Smooth muscle cell of the brain vasculature (primary cell): ENCODE measurements at regions not wholly inside any gene's neighbourhood (a gene's known extent, or its start where the extent isn't known, plus 50 kb on each side); places are given as distances from the start of the nearest gene placed in this dataset.

Experiments
- DNase-seq: peaks from one replicate; pipeline ENCODE4 v3.0.0-alpha.2; 2012; ENCODE audit warnings: low read depth, low spot score

DNA sequence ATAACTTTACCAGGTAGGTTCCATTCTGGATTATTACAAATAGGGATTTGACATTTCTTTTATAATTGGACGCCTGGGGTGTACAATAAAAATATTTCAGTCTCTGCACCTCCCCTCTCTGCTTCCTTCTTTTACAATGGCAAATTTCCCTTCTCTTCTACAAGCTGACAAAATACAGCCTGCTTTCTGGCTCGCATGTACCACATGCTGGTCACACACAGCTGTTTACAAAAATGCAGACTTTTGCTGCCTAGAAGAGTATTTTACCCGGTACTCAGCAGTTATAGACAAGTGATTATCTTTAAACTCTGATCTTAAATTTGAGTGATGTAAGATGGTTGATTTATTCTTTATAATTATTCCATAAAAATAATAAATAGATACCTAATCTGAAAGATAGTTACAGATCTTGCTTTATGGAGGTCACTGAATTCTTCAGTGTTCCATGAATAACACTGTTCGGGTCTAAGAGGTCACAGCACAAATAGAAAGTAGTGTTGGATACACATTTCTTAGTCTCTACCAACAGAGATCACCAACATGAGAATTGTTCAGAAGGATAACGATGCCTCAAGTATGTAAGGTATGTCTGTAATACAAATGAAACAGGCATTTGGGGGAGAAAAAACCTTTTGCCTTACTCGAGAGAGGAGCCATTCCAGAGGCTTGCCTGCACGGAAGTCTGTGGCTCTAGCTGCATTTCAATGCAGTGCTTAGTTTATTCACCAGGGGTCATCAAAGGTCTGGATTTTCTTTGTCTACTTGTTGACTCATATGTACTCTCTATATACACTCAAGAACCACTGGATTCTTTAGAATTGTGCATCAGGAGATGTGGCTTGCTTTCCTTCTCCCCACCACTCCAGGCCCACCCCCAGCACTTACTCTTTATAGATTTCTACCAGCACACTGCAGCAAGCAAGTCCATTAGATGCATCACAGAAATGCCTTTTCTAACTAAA lies 206.6 kb upstream of the RFX3 start:
- DNase-seq = peak; percentile 72

DNA sequence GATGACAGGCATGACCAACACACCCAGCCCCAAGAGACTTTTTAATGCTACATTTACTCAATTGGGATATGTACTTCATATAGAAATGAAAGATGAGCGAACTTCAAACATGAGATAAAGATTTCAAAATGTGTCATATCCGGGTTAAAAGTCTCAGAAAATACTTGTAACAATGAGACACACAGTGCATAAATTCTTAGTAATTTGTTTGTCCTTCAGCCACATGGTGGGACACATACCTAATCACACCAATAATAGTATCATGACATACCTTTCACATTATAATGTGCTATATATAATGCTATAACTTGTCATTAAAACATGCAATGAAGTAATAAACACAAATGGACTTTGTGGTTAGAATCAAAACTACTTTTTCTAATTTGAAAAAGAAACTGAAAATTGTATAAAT lies 204.7 kb upstream of the RFX3 start:
- DNase-seq = no peak

DNA sequence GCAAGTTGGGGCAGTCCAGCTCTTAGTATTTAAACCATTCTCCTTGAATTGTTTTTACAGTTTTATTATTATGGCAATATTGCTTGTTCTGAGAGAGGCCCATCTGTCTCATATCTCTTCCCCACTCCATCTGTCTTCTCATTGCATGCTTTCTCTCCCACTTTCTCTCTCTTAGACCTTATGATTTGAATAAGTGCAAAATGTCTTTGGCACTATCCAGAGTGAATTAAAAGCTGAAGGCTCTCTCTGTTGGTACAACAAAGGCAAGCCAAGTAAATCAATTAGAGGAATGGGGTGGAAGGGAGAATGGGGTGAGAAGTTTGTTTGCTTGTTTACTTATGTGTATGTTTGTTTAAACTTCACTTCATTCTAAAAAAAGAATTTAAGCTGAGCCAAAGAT lies 195.3 kb upstream of the RFX3 start:
- no peak for DNase-seq

DNA sequence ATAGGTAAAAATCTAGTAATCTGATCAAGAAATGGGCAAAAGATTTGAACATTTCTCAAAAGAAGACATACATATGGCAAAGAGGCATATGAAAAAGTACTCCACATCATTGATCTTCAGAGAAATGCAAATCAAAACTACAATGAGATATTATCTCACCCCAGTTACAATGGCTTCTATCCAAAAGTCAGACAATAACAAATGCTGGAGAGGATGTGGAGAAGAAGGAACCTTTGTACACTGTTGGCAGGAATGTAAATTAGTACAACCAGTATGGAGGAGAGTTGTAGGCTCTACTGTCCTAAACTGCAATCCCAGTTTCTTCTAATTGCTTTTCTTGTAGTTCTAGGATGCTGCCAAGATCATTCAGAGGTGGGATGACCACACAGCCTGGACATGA lies 193.5 kb upstream of the RFX3 start:
- no peak for DNase-seq

DNA sequence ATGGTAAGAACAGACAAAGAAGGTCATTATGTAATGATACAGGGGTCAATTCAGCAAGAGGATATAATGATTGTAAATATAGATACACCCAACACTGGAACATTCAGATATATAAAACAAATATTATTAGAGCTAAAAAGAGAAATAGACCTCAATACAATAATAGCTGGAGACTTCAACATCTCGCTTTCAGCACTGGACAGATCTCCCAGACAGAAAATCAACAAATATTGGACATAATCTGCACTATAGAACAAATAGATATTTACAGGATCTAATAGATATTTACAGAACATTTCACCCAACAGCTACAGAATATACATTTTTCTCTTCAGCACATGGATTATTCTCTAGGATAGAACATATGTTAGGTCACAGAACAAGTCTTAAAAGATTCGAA lies 190.6 kb upstream of the RFX3 start:
- no peak for DNase-seq

DNA sequence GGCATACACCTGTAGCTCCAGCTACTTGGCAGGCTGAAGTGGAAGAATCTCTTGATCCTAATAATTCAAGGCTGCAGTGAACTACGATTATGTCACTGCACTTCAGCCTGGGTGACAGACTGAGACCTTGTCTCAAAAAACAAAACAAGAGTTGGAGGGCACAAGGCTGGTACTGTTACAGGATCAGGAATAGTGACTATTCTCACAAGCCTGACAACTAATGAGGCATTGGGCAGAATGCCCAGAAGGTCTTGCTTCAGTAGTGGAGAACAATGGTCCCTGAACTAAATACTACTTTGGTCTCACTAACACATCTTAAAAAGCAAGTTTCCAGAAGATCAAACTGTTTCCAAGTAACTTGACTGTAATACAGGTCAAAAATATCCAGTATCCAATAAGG lies 182.9 kb upstream of the RFX3 start:
- no peak for DNase-seq

DNA sequence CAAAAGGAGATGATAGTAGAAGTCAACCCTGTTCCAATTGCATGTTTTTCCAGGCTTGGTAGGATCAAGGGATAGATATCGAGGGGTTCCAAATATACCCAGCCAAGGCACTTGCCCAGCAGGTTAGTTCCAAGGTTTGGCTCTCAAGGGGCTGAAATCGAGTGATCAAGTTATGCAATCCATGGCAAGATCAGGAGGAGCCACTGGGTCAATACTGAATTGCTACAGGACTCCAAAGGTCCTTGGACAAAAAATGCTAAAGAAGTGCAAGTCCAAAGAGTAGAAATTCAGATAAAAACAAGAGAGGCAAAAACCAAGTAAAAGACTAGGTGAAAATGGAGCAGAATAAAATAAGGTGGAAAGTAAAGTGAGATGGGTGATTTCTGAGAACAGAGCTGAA lies 179.1 kb upstream of the RFX3 start:
- no peak for DNase-seq

DNA sequence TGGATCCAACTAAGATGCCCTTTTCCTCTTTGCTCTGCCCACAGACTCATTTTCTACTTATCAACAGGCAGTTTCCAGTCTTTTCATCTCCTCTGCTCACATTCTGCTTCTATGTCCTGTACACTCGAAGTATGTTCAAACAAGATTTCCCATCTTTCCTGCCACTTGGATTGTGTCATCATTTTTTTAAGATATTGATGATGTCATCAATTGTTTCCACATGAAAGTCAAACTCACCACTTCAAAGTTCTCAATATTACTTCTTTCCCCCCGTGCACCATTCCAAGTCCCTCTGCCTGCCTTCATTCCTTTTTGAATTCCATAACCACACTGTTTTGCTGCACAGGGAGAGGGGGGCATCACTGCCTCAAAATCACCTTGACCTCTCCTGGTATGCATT lies 175.0 kb upstream of the RFX3 start:
- DNase-seq = no peak

DNA sequence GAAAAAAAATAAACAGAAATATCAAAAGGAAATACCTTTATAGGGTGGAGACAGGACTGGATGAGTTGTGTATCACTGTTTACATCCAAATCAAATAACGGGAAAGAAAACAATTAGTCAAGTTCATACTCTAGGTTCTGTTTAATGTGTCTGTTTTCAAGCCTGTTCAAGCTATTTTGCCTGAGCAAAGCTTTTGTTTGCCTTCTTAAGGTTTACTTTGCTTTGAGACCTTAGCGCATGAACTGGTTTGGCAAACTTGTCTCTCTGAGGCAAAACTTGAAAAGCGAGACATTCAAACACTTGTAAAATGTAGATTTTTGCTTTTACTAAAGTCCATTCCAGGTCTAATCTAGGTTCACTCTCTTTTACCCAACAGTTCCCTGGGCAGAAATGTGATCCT lies 174.1 kb upstream of the RFX3 start:
- DNase-seq = no peak

DNA sequence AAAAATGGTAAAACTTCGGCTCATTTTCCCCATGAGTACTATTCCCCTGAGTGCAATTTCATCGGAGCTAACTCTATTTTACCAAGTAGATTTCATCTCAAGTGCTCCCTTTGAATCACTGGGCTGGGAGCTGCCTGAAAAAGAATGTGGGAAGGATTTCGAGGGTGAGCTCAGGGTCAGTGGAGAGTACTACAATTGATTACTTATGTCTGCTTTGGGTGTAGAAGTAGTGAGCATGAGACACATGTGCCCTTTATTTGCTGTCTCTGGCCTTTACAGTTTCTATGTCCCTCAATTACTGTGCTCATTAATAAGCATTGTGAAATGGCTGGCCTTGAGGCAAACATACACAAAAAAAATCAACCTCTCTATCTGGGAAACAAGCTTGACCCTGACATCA lies 172.7 kb upstream of the RFX3 start:
- DNase-seq = no peak

DNA sequence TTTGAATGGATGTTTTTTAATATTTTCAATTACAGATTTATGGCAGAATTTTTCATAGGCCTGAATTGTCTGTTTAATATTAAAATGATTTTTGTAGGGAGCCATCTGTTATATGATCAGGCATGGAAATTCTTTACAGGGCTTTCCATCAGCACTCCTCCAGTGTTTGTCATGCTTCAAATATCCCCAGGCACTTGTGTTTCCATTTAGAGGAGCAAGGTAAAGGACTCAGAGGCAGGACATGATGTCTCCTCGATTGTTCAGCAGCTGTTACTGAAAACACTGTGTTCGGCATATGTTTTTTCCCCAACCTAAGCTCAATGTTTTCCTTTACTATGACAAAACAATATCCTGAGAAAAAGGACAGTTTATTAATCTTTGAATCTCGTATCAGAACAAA lies 172.3 kb upstream of the RFX3 start:
- DNase-seq = no peak

DNA sequence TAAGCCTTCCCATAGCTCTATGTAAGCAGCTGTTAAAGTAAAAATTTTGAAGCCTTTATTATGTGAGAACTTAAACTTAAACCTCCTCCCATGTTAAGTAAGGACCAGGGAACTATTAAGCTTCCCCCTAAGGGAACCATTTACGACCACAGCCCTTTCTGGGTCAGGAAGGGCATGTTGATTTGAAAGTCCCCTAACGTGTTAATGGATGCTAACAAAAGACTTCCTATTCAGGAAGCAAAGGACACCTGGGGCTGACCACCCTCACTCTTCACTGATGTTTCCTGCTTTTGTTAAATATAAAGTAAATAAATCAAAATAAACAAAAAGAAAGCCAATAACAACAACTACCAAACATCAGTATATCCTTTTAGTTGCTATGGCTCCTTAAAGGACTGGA lies 170.6 kb upstream of the RFX3 start:
- DNase-seq = no peak

DNA sequence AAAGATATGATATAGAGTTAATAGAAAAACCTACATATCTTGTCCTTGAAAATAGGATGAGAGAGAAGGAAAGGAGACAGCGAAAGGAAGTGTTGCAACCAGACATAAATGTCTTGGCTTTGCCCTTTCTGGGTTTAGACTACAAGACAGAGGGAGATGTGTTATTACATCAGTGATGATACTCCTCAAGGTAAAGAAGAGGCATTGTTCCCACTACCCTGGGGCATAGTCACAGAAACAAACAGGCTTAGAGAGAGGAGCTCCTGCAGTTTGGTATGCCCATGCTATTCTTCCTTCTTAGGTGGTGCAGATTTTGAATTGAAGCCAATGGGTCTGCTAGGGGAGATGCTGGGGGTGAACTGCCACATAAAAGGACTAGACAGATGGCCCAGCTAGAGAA lies 166.8 kb upstream of the RFX3 start:
- DNase-seq = no peak

DNA sequence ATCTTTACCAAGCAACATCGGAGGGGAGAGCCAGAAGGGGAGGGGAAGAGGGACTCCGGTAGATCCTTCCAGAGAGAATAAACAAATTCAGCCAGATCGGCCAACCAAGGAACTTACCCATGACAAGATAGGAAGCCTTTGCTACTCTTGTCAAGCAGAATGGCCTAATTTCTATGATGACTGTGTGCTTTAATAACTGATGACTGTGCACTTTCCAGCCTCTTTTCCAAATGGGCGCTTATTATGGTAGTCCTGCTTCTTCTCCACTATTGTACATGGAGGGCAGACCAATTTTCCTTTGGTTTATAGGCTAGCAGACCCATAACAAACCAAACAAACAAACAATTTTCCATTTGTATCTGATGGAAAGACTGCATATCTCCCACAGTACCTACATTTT lies 163.8 kb upstream of the RFX3 start:
- DNase-seq = no peak

DNA sequence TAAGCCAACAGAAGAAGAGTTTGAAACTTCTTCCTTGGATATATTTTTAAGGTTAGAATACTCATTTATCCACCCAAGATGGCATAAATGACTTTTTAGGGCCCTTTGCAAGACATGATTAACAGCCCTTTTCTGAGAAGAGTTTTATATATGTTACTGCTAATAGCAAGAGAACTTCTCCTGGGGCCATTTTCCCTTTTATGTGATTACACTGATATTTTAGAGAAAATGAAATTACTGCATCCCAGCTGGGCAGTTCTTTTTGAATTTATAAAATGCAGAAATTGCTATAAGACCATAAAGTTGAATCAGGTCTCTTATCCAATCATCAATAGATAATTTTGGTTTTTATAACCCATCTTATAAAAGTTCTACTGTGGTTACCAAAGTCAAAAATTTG lies 161.3 kb upstream of the RFX3 start:
- DNase-seq = no peak

DNA sequence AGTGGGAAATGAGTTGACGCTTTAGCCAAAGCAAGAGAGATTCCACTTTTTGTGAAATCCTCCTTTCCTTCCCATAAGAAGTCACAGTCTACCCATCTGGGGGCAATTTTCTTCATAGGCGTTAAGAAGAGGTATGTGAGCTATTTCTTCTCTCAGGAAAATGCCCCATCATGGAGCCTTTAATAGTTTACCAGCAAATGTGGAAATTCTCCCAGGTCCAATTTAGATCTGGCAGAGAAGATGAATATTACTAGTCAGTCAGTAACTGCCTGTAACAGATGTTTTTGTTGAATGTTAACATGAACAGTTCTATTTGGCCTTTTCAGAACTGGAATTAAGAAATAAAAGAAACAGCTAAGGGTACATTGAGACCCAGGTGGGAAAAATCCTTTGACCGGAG lies 156.4 kb upstream of the RFX3 start:
- no peak for DNase-seq

DNA sequence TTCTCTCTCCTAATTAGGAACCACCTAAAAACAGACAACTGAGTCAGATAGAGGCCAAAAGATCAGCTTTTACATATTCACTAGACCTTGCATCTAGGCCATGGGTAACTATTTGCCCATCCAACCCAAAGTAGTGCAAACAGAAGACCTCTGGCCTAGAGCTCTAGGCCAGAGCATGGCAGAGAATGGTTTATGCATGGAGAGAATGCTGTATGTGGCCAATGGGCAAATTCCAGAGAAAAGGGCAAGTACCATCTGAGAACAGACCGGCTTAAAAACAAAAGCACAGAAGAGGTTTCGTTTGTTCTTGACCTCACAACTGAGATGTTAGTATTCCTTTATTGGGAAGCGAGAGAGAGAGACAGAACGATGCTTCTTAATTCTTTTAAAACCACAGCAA lies 151.7 kb upstream of the RFX3 start:
- DNase-seq = no peak

DNA sequence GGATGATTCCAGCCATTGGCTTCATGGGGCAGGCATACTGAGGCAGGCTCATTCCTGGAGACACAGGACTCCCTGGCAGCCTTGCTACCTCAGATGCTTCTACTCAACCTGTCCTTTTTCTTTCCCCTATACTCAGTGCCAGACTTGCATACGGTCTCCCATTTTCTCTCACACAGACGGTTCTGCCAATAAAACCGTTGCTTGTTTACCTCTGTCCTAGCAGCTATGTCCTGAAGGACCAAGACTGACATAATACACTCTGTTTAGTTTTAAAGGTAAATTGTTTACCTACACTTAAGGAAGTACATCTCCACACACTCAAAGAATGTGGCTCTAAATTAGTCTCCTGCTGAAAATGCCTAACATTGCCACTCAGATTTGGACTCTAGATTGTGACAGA lies 151.0 kb upstream of the RFX3 start:
- DNase-seq = no peak

DNA sequence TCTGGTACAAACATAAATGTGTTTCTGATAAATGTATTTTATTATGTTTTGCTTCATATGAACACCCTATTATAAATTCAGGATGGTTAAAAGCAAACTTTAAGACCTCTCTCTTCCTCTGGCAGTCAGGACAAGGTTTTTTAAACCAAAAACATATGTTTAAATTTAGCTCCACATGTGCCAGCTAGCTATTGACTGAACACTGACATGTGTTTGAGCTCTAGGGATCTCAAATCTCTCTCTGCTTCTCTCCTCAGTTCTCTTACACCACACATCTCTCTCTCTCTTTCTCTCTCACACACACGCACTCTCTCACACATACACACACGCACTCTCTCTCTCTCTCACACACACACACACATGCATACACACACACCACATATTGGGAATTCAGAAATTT lies 150.1 kb upstream of the RFX3 start:
- DNase-seq = no peak

DNA sequence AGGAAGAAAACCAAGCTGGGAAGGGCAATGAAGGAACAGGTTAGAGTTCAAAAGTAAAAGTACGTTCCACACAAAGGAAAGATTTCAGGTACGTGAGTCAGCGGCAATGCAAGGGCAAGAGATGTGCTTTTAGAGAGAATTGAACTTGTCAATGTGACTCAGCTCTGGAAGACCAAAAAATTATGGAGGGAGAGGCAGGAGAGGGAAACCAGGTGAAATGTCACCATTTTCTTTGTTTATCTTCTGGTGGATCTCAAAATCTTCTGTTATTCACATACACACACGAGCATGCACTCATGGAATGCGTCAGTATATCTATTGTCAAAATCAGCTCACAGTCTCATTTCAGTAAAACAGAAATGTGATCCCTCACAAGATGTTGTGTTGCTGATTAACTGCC lies 148.8 kb upstream of the RFX3 start:
- no peak for DNase-seq

DNA sequence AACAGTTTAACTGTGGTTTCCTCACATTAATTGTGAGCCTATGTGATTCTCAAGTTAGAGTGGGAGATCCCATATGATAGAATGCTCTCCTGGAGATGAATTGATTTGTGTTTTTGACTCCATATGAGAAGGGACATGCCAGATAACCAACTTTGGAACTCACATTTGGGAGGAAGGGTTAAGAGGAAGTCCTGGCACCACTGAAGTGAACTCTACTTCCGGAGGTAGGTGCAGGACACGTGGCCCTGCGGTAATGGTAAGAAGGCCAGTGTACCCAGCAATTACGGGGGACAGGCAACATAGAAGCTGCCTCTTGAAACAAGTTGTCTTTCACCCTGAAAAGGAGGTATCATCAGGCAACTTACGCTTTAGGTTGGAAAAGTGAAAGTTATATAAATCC lies 146.6 kb upstream of the RFX3 start:
- no peak for DNase-seq

DNA sequence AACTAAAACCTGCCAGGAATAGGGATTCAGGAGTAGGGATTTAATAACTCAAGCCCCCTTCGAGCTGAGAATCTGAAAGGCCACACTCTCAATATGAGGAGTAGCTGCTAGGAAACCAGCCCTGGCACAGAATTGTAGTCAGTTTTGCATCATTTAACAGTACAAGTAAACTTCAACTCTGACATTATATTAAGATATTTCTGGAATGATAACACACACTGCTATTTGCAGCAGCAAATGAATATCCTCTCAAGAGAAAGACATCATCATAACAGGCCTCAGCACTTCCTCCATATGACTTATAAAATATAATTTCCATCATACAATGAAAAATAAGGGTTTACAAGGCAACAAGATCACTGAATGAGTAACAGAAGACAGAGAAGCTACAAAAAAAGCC lies 138.2 kb upstream of the RFX3 start:
- no peak for DNase-seq

DNA sequence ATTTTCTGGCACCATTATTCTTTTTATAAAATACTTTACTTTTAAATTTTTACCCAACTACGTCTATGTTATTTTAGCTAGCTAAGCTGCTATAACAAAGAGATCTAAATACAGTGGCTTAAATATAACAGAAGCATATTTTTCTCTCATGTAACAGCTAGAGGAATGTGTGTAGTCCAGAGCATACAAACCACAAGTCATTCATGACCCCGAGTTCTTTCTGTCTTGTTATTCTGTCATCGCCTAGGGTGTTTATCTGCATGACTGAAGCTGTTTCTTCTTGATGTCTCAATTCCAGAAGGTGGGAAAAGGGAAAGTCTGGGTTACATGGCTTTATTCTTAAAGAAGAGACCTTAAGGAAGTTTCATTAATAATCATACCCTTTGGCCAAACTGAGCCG lies 136.9 kb upstream of the RFX3 start:
- DNase-seq = no peak

DNA sequence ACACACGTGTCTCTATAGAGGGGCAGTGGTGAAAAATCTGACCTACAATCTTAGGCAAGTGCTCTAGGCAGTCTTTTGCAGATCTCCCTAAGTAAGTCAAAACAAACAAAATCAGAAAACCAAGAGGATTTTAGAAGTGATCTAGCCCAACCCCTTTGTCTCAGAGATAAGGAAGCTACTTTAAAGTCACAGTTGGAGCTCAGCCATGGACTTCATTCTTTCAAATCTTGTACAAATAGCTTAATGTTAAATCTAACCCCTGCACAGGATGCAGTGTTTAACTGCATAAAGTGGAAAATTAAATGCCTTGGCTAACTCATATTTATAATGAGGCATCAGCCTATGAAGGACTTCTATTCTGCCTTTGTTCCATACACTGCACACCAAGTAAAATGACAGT lies 135.1 kb upstream of the RFX3 start:
- DNase-seq = no peak
